GM12878 (cell line): ENCODE measurements at regions not wholly inside any gene's neighbourhood (a gene's known extent, or its start where the extent isn't known, plus 50 kb on each side); places are given as distances from the start of the nearest gene placed in this dataset.

Experiments
- ATAC-seq: fragments of 200-7000 bp; cut with Tn5 transposase; 3 replicates; pipeline ENCODE4 v1.9.1; 2020; ENCODE audit warnings: mild to moderate bottlenecking, moderate library complexity
- BruUV-seq: library from RNA; stranded (reverse); fragments of 400-500 nt; replicated peaks from 2 replicates; lab custom pipeline; 2021; lab: Mats Ljungman, UMichigan
- CTCF ChIA-PET: fragments of 300-600 bp; sonication (Branson Sonifier 250); formaldehyde crosslinking; extraction: SDS; loops from one replicate; lab custom pipeline; 2021; ENCODE audit warnings: inconsistent platforms; lab: Yijun Ruan, JAX
- POLR2A ChIA-PET: fragments of 350-600 bp; formaldehyde crosslinking; extraction: SDS; loops from one replicate; lab custom pipeline; 2021; ENCODE audit warnings: inconsistent platforms; lab: Charles Lee
- RAD21 ChIA-PET: fragments of 300-600 bp; sonication (Branson Sonifier 250); formaldehyde crosslinking; loops from one replicate; lab custom pipeline; 2023; ENCODE audit warnings: antibody characterized with exemption; ENCODE audit not compliant: unreplicated experiment; lab: Charles Lee
- SMC1A ChIA-PET: fragments of 300-600 bp; sonication (Branson Sonifier 250); formaldehyde crosslinking; loops from one replicate; lab custom pipeline; 2023; ENCODE audit not compliant: unreplicated experiment, uncharacterized antibody; lab: Charles Lee
- DNase-seq: peaks from one replicate; pipeline ENCODE4 v3.0.0-alpha.2; 2011; ENCODE audit warnings: low read depth, low spot score
- FAIRE-seq: peaks from 3 replicates; lab custom pipeline; 2011; peaks lifted over from hg19 to GRCh38; lab: Jason Lieb, UNC
- H2AFZ ChIP-seq: 2 replicates; pipeline ENCODE4 v1.6.0; 2011; ENCODE audit warnings: low read depth, low read length, control low read depth; ENCODE audit not compliant: control insufficient read depth
- H3K27ac ChIP-seq: 2 replicates; pipeline ENCODE4 v1.5.1; 2011; ENCODE audit warnings: control low read depth; ENCODE audit not compliant: control insufficient read depth, insufficient read depth
- H3K27me3 ChIP-seq, 2 experiments: replicated peaks in 1 of 2; 2 replicates each; pipeline versions ENCODE4 v1.6.0 to v1.6.1; 2011; ENCODE audit warnings: low read length in 1 of 2; ENCODE audit not compliant: control insufficient read depth in 2 of 2, insufficient read depth in 2 of 2
- H3K36me3 ChIP-seq, 2 experiments: 2 replicates each; pipeline ENCODE4 v1.5.1; 2011; ENCODE audit warnings: low read length in 1 of 2; ENCODE audit not compliant: control insufficient read depth in 2 of 2, insufficient read depth in 2 of 2
- H3K4me1 ChIP-seq: 2 replicates; pipeline ENCODE4 v1.6.1; 2011; ENCODE audit warnings: mild to moderate bottlenecking, low read length, moderate library complexity, mixed read lengths; ENCODE audit not compliant: control insufficient read depth, insufficient read depth
- H3K4me2 ChIP-seq: 2 replicates; pipeline ENCODE4 v1.6.0; 2011; ENCODE audit warnings: control low read depth; ENCODE audit not compliant: control insufficient read depth, insufficient read depth
- H3K4me3 ChIP-seq: fragments of 200-600 bp; sonication (generic); 2 replicates; pipeline ENCODE4 v1.5.1; 2016
- H3K79me2 ChIP-seq: 2 replicates; pipeline ENCODE4 v1.6.0; 2011; ENCODE audit warnings: low read length; ENCODE audit not compliant: control insufficient read depth, insufficient read depth
- H3K9ac ChIP-seq: 2 replicates; pipeline ENCODE4 v1.8.0; 2011; ENCODE audit warnings: low read length, control low read depth, mixed read lengths; ENCODE audit not compliant: control insufficient read depth, insufficient read depth
- H3K9me3 ChIP-seq: replicated peaks from 3 replicates; pipeline ENCODE4 v1.5.1; 2011; ENCODE audit warnings: mild to moderate bottlenecking, low read length; ENCODE audit not compliant: control insufficient read depth, insufficient read depth
- H4K20me1 ChIP-seq: 2 replicates; pipeline ENCODE4 v1.6.0; 2011; ENCODE audit not compliant: control insufficient read depth, insufficient read depth
- ETV6 ChIP-seq, 2 experiments: fragments of 450-650 bp in 1 of 2; IDR thresholded peaks in 1 of 2; conservative IDR thresholded peaks in 1 of 2; 2 replicates each; pipeline ENCODE4 v1.6.1; 2014; ENCODE audit warnings: antibody characterized with exemption in 1 of 2, borderline replicate concordance in 1 of 2, low read depth in 1 of 2, mild to moderate bottlenecking in 1 of 2, moderate library complexity in 1 of 2
- IKZF2 ChIP-seq, 2 experiments: fragments of 450-650 bp; IDR thresholded peaks; 2 replicates each; pipeline ENCODE4 v1.6.1; 2017; ENCODE audit warnings: mild to moderate bottlenecking in 2 of 2, moderate library complexity in 2 of 2
- IRF4 ChIP-seq: IDR thresholded peaks from 2 replicates; pipeline ENCODE4 v1.6.1; 2011; ENCODE audit warnings: low read depth, low read length
- WRNIP1 ChIP-seq: IDR thresholded peaks from 2 replicates; pipeline ENCODE4 v1.6.1; 2011; ENCODE audit warnings: low read depth, low read length, improper control_type of control experiment, borderline replicate concordance
- WGBS: methylation state at CpG from one replicate; pipeline ENCODE4 v1.1.6; 2016; ENCODE audit warnings: low lambda C conversion rate; ENCODE audit not compliant: insufficient replicate concordance, insufficient coverage; ENCODE audit errors: missing lambda C conversion rate; 5-methylcytosine and 5-hydroxymethylcytosine counted together
- in situ Hi-C: fragments of 300-500 bp; cut with MboI; formaldehyde crosslinking; loops from 9 replicates; pipeline ENCODE4 v1.14.3; 2018; ENCODE audit warnings: mixed read lengths
- intact Hi-C: fragments of 100-400 bp; cut with micrococcal nuclease; formaldehyde crosslinking; loops from one replicate; pipeline ENCODE4 v1.14.2; 2022; ENCODE audit not compliant: unreplicated experiment
- TF ChIP-seq, protein P1 (sequence below): fragments of 450-650 bp; IDR thresholded peaks from 2 replicates; pipeline ENCODE4 v1.6.1; 2017; ENCODE audit warnings: mild to moderate bottlenecking, moderate library complexity
- TF ChIP-seq, protein P2 (sequence below): fragments of 450-650 bp; conservative IDR thresholded peaks from 2 replicates; pipeline ENCODE4 v1.6.1; 2017; ENCODE audit warnings: mild to moderate bottlenecking, moderate library complexity
- TF ChIP-seq, protein P3 (sequence below): fragments of 450-650 bp; IDR thresholded peaks from 2 replicates; pipeline ENCODE4 v1.6.1; 2016; ENCODE audit warnings: mild to moderate bottlenecking, moderate library complexity, borderline replicate concordance
- TF ChIP-seq, protein P4 (sequence below): fragments of 450-650 bp; IDR thresholded peaks from 2 replicates; pipeline ENCODE4 v1.6.1; 2016; ENCODE audit warnings: mild to moderate bottlenecking
- TF ChIP-seq, protein P5 (sequence below): fragments of 150-350 bp; IDR thresholded peaks from 2 replicates; pipeline ENCODE4 v1.6.1; 2016; ENCODE audit warnings: low read depth, low read length

DNA sequence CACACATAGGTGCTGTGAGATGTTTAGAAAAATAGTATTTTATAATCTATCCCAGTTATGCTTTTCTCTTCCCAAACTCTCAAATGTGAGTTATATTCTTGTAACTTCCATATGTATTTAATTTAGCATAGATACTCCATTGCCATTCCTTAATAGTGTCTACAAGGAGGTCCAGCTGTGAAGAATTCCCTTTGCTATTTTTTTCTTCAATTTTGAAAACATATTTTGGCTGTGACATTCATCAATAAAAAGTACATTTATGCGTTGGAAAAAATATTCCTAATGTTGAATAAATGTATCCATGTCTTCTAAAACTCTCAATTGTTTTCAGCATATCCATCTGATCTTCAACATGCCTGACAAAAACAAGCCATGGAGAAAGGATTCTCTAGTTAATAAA, 1402.0 kb upstream of the SEL1L start:
- SMC1A ChIA-PET, result no interaction called here
- intact Hi-C loops, result no loop called here
- TF ChIP-seq, protein P1, sequence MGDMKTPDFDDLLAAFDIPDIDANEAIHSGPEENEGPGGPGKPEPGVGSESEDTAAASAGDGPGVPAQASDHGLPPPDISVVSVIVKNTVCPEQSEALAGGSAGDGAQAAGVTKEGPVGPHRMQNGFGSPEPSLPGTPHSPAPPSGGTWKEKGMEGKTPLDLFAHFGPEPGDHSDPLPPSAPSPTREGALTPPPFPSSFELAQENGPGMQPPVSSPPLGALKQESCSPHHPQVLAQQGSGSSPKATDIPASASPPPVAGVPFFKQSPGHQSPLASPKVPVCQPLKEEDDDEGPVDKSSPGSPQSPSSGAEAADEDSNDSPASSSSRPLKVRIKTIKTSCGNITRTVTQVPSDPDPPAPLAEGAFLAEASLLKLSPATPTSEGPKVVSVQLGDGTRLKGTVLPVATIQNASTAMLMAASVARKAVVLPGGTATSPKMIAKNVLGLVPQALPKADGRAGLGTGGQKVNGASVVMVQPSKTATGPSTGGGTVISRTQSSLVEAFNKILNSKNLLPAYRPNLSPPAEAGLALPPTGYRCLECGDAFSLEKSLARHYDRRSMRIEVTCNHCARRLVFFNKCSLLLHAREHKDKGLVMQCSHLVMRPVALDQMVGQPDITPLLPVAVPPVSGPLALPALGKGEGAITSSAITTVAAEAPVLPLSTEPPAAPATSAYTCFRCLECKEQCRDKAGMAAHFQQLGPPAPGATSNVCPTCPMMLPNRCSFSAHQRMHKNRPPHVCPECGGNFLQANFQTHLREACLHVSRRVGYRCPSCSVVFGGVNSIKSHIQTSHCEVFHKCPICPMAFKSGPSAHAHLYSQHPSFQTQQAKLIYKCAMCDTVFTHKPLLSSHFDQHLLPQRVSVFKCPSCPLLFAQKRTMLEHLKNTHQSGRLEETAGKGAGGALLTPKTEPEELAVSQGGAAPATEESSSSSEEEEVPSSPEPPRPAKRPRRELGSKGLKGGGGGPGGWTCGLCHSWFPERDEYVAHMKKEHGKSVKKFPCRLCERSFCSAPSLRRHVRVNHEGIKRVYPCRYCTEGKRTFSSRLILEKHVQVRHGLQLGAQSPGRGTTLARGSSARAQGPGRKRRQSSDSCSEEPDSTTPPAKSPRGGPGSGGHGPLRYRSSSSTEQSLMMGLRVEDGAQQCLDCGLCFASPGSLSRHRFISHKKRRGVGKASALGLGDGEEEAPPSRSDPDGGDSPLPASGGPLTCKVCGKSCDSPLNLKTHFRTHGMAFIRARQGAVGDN, result no peak
- TF ChIP-seq, protein P2, sequence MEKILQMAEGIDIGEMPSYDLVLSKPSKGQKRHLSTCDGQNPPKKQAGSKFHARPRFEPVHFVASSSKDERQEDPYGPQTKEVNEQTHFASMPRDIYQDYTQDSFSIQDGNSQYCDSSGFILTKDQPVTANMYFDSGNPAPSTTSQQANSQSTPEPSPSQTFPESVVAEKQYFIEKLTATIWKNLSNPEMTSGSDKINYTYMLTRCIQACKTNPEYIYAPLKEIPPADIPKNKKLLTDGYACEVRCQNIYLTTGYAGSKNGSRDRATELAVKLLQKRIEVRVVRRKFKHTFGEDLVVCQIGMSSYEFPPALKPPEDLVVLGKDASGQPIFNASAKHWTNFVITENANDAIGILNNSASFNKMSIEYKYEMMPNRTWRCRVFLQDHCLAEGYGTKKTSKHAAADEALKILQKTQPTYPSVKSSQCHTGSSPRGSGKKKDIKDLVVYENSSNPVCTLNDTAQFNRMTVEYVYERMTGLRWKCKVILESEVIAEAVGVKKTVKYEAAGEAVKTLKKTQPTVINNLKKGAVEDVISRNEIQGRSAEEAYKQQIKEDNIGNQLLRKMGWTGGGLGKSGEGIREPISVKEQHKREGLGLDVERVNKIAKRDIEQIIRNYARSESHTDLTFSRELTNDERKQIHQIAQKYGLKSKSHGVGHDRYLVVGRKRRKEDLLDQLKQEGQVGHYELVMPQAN, result no peak
- TF ChIP-seq ETV6 (conservative IDR thresholded peaks at IDR 0.05 in 1 of 2, IDR thresholded peaks at IDR 0.05 in 1 of 2; ENCODE audit: borderline replicate concordance in 1 of 2, low read depth in 1 of 2) (no peak), WRNIP1 (no peak), IRF4 (no peak), IKZF2 (IDR thresholded peaks at IDR 0.05) (no peak)
- TF ChIP-seq, protein P3, sequence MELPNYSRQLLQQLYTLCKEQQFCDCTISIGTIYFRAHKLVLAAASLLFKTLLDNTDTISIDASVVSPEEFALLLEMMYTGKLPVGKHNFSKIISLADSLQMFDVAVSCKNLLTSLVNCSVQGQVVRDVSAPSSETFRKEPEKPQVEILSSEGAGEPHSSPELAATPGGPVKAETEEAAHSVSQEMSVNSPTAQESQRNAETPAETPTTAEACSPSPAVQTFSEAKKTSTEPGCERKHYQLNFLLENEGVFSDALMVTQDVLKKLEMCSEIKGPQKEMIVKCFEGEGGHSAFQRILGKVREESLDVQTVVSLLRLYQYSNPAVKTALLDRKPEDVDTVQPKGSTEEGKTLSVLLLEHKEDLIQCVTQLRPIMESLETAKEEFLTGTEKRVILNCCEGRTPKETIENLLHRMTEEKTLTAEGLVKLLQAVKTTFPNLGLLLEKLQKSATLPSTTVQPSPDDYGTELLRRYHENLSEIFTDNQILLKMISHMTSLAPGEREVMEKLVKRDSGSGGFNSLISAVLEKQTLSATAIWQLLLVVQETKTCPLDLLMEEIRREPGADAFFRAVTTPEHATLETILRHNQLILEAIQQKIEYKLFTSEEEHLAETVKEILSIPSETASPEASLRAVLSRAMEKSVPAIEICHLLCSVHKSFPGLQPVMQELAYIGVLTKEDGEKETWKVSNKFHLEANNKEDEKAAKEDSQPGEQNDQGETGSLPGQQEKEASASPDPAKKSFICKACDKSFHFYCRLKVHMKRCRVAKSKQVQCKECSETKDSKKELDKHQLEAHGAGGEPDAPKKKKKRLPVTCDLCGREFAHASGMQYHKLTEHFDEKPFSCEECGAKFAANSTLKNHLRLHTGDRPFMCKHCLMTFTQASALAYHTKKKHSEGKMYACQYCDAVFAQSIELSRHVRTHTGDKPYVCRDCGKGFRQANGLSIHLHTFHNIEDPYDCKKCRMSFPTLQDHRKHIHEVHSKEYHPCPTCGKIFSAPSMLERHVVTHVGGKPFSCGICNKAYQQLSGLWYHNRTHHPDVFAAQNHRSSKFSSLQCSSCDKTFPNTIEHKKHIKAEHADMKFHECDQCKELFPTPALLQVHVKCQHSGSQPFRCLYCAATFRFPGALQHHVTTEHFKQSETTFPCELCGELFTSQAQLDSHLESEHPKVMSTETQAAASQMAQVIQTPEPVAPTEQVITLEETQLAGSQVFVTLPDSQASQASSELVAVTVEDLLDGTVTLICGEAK, result no peak
- TF ChIP-seq, protein P4, sequence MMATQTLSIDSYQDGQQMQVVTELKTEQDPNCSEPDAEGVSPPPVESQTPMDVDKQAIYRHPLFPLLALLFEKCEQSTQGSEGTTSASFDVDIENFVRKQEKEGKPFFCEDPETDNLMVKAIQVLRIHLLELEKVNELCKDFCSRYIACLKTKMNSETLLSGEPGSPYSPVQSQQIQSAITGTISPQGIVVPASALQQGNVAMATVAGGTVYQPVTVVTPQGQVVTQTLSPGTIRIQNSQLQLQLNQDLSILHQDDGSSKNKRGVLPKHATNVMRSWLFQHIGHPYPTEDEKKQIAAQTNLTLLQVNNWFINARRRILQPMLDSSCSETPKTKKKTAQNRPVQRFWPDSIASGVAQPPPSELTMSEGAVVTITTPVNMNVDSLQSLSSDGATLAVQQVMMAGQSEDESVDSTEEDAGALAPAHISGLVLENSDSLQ, result no peak
- TF ChIP-seq, protein P5, sequence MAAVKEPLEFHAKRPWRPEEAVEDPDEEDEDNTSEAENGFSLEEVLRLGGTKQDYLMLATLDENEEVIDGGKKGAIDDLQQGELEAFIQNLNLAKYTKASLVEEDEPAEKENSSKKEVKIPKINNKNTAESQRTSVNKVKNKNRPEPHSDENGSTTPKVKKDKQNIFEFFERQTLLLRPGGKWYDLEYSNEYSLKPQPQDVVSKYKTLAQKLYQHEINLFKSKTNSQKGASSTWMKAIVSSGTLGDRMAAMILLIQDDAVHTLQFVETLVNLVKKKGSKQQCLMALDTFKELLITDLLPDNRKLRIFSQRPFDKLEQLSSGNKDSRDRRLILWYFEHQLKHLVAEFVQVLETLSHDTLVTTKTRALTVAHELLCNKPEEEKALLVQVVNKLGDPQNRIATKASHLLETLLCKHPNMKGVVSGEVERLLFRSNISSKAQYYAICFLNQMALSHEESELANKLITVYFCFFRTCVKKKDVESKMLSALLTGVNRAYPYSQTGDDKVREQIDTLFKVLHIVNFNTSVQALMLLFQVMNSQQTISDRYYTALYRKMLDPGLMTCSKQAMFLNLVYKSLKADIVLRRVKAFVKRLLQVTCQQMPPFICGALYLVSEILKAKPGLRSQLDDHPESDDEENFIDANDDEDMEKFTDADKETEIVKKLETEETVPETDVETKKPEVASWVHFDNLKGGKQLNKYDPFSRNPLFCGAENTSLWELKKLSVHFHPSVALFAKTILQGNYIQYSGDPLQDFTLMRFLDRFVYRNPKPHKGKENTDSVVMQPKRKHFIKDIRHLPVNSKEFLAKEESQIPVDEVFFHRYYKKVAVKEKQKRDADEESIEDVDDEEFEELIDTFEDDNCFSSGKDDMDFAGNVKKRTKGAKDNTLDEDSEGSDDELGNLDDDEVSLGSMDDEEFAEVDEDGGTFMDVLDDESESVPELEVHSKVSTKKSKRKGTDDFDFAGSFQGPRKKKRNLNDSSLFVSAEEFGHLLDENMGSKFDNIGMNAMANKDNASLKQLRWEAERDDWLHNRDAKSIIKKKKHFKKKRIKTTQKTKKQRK, result no peak

More for the DNA sequence above, 1402.0 kb upstream of the SEL1L start:
- Histone ChIP-seq H3K4me3 (no peak overlapping the region), H2AFZ (no peak overlapping the region), H3K36me3 (no peaks in the 10 kb centered on the region), H3K79me2 (no peaks in the 10 kb centered on the region), H3K4me2 (no peak overlapping the region), H3K27ac (no peak overlapping the region), H3K9me3 (no peaks in the 10 kb centered on the region), H3K27me3 (no peaks in the 10 kb centered on the region), H3K9ac (no peak overlapping the region), H4K20me1 (no peaks in the 10 kb centered on the region), H3K4me1 (no peaks in the 10 kb centered on the region)
- ATAC-seq (no peak), FAIRE-seq (no peak), DNase-seq (no peak)
- 0% methylated on average over 1 of the region's 1 CpG for WGBS
- ChIA-PET POLR2A (no interaction called here), CTCF (no interaction called here), RAD21 (no interaction called here)
- no TSS peak for BruUV-seq
- in situ Hi-C loops, result no loop called here
